NCI-H345 treated with DMSO at 0.1 percent for 48 hours (cell line): ENCODE measurements at regions not wholly inside any gene's neighbourhood (a gene's known extent, or its start where the extent isn't known, plus 50 kb on each side); places are given as distances from the start of the nearest gene placed in this dataset.

ENCODE experiments used
- DNase-seq: peaks from one replicate; lab custom pipeline; 2025; ENCODE audit not compliant: unreplicated experiment; lab: John Stamatoyannopoulos, UW

DNA sequence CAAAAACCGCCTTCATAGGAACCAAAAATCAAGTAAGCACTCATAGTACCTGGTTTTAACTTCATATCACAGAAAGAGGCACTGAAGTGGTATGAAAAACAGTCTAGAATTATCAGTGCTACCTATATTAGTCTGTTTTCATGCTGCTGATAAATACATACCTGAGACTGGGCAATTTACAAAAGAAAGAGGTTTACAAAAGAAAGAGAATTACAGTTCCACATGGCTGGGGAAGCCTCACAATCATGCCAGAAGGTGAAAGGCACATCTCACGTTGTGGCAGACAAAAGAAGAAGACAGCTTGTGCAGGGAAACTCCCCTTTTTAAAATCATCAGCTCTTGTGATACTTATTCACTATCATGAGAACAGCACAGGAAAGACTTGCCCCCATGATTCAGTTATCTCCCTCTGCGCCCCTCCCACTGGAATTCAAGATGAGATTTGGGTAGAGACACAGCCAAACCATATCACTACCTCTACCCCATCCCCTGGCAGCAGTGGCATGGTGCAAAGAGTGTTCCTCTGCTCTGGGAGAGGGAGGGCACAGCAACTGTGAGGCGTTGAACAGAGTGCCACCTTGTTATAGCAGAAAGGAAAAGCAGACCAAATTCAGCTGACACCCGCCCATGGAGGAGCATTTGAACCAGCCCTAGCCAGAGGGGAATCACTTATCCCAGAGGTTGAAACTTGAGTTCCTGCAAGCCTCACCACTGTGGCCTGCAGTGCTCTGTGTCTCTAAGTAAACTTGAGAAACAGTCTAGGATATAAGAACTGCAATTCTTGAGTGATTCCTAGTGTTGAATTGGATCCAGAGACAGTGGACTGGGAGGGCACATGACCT lies 61.9 kb upstream of the PTPRZ1 start:
- DNase-seq: no peak

DNA sequence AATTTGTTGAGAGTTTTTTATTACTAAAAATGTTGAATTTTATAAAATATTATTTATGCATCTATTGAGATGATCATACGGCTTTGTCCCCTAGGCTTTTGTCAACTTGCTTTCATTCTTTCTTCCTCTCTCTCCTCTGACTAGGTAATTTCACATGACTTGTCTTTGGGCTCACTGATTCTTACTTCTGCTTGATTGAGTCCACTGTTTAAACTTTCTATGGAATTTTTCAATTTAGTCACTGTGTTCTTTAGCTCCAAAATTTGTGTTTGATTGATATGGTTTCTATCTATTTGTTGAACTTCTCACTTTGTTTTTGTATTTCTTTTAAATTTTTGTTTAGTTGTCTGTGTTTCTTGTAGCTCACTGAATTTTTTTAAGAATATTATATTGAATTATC lies 65.9 kb upstream of the PTPRZ1 start:
- DNase-seq: no peak

DNA sequence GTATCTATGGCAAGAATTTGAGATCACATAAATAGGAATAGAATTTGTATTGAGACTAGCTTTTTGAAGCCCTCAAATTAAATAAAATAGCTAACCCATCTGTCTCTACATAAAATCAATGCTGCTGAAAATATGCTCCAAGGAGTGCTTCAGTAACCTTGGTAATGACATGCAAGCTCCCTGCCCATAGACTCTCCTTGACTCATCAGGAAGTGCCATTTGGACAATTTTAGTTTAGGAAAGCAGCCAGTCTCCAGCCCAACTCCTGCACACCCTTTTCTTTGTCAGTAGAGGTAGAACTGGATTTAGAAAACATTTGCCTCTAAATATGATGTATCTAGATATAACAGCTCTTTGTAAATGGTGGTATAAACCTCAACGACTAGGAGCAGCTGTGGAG lies 69.9 kb upstream of the PTPRZ1 start:
- DNase-seq: no peak

DNA sequence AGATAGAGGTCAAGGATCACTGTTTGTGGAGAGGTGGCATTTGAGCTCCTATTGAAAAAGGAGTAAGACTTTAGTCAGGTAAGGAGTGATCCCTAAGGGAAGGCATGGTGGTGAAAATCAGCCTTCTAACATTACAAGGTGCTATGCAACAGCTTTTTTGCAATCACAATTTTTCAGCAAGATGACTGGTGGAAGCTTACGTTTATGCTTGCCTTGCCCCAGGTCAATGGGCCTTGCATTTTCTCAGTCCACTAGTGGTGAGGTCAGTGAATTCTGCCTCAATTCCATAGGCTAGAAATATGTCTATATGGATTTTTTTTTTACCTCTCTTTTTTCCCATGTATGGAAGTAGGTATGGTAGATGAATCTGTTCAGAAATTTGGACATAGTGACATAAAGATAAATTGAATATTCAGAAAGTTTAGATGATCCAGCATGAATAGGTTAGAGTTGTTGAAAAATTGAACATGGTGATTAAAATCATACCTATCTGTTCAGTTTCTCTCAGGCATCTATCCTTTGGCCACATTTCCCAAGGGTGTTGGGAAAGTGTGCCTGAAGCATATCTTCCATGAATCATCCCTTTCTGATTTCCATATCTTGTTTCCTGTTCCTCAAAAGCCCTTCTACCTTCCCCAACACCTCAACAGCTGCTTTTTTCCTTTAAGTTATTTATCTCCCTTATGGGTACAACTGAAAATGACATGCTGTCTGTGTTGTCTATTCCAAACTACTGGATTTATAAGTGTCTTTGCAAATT lies 71.9 kb upstream of the PTPRZ1 start:
- no peak for DNase-seq

DNA sequence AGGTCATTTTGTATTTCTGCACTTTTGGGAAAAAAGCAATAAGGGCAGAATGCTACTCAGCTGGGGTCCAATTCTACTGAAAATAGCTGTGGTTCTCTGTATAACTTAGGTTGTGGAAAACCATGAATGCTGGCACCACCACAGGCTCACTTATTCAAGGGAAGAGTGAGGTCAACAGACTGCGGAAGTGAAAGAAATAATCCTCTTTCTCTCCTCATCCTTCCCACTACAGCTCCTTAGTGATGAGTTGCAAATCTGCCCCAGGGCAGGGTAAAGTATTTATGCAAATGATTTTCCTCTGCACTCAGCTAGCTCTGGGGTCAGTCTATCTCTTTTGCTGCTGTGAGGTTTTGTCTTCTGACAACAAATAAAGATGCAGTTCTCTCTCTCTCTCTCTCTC lies 74.1 kb upstream of the PTPRZ1 start:
- no peak for DNase-seq

DNA sequence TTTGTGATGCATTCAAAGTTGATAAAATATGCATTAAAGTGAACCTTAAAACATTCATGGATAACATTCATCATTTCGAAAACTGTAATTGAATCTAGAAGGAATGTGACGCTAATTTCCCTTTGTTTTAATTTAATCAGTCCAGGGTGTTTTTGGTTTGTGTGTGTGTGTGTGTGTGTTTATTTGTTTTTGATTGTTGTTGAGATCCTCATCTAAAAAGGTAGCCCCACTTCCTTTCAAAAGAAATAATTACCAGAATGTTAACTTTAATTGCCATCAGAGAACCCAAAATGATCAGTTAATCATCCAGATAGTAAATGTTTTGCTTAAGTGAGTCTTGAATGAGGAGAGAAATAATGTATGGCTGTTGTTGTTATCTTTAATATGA lies 74.5 kb upstream of the PTPRZ1 start:
- no peak for DNase-seq

DNA sequence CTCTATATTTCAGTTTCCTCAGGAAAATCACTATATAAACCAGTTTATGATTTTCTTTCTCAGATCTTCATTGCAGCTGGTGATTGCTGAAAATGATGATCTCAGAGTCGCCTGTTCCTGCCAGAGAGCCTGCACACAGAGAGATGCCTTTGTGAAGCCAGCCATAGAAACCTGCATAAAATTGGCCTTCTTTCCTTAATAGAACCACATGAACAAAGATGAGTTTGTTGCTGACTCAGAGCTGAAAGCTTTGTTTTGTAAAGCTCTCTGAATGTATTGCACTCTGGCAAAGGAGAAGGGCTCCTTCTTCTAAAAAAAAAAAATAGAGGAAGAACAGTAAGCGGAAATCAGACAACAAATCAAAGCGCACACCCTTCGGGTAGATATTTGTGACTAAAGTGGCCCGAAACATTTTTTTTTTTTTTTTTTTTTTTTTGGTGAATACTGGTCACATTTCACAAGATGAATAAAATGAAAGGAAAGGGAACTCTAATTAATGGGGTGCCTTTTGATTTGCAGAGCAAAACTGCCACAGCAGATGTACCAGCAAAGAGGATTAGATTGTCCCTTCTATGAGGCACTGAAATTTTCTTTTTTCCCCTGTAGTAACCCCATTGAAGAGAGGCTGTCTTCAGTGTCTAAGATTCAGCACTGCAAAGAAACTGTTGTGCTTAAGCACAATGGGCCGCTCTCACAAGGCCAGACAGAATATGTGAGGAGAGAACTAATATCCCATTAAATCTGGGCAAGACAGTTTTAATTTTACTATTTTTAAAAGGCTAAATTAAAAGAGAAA lies 75.1 kb upstream of the PTPRZ1 start:
- no peak for DNase-seq

DNA sequence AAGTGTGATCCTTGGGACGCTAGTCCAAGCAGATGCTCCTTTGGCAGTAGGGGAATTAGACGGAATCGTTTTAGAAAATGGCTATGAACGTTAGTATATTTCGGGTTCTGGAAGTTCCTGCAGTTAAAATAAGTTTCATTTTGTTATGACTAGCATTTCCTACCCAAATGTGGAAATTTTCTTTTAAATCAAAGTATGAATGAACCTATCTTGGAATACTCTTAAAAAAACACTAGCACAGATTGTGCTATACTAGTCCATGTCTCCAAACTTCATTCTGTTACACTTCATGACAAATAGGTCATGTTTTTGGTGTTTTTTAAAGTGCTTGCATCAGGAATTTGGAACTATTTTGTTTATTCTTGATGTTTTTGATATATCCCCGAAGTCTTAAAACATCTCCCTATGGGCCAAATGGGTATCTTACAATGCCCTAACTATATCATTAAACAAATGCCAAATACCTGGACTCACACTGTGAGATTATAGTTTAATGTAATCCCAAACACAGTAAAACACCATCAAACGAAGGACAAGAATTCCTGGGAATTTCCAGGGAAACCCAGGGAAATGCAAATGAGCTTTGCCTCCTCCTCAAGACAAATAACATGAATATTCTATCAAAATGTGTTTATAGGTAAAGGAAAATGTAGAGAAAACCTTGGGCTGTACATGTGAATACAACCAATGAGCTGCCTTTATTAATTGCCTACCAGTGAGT lies 75.9 kb upstream of the PTPRZ1 start:
- no peak for DNase-seq

DNA sequence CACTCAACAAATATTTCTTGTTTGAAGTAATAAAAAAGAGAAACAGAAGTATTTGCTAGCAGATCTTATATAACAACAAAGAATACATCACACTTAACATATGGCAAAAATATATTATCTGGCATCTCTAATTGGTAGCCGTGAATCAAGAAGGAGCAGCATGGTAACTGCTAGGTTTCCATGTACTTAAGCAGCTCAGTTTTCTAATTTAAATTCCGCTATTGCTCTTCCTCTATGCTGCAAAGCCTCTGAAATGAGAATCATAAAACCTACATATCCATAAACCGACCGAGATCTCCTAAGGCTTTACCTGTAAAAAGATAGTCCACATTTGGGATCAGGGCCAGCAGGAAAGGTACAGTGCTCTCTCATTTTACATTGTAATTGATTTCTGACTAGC lies 76.6 kb upstream of the PTPRZ1 start:
- DNase-seq: no peak

DNA sequence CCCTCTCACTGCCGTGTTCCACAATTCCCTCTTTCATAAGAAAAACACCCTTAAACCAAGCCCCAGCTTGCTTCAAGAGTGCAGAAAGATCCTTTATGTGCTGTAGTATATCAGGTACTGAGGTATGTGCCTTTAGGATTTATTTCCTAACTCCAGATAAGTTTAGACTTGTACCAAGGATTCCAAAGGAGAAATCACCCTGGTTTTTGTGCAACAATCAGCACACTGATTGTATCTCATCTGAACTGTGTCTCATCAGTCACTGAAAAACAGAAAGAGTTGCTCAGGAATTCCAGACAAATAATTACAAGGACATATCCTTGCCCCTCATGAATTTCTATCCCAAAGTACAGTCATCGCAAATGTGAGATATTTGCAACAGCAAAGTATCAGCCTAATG lies 77.2 kb upstream of the PTPRZ1 start:
- no peak for DNase-seq

DNA sequence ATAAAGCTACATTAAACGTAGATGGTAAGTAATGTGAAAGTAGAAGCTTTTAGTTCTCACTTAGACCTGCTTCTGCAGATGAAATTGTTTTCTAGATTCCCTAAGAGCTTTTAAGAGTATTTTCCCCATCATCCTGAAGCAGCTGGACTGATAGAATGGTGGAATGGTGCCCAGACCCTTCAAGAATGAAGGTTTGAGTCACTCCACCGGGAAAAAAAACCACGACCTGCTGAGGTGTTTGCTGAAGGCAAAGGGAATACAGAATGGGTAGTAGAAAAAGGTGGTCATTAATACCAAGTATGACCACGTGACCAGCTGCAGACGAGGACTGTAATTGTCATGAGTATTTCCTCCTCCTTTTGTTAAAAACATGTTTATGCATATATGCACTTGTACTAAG lies 79.2 kb upstream of the PTPRZ1 start:
- DNase-seq: no peak

DNA sequence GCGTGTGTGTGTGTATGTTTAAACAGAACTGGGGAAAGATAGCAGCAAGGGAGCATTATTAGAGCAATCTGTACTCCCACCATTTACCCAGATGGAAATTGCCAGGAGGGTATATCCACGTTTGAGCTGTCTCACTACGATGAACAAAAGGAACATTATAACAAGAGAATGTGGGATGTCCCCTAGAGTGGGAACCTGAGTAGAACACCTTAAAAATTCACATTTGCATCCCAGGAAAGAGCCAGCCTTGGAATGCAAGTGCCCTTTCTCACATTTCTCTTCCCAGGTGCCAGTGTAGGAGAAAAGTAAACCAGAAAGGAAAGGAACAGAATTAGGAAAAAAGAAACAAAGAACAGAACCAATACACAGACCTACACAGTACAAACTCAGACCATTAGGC lies 95.3 kb upstream of the PTPRZ1 start:
- no peak for DNase-seq

DNA sequence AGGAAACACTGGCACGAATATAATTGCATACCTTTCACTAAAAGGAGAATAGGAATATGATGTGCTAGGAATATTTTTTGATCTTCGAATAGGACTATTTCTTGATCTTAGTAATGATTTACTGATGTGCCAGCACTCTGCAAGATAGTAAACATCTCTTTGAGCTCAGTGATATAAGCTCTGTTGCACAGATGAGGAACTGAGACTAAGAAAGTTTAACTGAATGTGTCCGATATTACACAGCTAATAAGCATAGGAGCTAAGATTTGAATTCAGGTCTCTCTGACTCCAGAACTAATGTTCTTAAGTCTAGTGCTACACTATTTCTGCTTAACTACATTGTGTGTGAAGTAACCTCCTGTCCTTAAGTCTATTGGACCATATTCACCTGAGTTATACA lies 98.4 kb upstream of the PTPRZ1 start:
- DNase-seq: no peak

DNA sequence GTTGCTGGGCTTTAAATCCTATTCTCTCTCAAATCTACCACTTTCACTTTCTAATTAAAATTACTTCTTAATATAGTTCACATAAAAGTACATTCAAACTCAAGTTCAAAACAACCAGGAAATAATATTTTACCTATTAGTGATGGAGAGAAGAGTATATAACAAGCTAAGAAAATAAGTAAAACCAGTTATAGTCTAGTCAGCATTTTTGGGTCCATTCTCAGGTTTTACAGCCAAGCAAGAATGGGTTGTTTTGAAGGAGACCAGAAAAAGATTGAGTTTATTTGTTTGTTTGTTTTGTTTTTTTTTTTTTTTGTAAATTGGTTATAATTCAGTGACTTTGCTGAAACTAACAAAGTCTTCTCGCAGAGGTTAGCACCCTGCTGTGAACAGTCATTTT lies 106.3 kb upstream of the PTPRZ1 start:
- no peak for DNase-seq

DNA sequence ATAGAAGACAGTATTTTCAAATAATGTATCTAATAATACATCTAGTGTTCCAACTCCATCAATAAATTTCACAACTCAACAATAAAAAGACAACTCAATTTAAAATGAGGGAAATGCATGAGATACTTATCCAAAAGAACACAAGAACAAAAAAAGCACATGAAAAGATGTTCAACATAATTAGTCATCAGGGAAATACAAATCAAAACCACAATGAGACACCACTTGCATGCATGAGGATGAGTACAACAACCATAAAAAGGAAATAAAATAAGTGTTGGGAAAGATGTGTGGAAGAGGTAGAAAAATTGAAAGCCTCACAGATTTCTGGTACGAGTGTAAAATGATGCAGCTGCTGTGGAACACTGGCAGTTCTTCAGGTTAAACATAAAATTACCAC lies 111.6 kb upstream of the PTPRZ1 start:
- DNase-seq: no peak

DNA sequence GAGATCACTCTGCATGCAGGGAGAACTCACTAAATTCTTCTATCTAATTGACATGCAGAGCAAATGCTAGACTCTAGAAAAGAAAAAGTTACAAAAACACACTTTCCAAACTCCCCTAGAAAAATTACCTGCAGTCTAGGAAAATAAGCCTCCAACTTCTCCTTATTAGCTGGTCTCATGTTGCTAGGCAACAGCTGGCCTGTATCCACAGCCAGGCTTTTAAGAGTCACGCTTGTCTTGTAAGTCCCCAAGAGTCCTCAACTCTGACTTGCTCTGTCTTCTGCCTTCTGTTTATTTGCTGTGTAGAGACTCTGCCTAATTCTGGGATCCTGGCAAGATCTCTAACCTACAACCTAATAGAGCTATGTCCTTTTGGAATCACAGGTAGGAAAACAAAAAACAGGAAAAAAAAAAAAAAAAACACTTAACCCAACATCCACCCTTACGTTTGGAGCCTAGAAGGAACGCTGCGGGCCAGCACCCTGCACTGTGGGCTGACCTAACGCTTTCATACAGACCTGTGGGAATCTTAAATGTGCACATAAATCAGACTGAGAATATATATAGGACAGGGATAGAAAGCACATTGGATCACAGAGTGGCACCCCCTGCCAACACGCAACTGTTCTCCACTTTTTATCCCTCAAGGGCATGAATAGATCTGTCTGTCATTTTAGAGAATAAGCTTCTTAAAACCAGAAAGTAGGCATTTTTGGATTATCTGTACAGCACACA lies 117.0 kb upstream of the PTPRZ1 start:
- DNase-seq: no peak

DNA sequence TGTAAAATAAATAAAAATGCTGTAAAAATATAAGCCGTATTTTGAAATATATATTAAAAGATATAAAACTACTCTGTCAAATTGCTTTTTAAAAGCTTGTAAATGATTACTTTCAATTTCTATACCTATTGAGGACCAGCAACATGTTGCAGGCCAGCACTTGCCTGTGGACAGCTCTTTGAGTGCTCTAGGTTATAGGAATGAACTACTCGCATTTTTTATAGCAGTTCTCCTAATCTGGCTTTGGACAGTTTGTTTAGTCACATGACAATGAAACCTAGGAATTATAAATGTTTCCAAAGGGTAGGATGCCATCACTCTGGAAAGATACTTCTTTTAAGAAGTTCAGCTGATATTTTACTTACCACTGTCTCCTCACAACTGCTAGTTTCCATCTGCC lies 117.7 kb upstream of the PTPRZ1 start:
- no peak for DNase-seq

DNA sequence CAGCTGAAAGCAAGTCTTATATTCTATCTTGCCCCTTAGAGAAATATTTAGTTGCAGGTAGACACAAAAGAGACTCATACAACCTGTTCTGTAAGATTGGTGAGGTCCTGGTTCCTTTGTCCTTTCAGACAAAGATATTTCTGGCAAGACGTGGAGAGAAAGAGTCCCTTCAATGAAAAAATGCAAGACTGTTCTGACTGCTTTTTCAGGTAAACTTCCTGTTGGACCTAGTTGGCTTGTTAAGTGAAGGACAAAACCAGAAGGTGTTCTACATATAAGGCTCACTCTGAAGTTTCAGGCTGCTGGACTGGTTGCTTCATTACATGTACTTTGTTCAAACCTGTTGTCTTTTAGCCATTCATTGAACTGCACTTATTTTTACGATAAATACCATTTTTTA lies 119.0 kb upstream of the PTPRZ1 start:
- DNase-seq: peak; percentile 75

DNA sequence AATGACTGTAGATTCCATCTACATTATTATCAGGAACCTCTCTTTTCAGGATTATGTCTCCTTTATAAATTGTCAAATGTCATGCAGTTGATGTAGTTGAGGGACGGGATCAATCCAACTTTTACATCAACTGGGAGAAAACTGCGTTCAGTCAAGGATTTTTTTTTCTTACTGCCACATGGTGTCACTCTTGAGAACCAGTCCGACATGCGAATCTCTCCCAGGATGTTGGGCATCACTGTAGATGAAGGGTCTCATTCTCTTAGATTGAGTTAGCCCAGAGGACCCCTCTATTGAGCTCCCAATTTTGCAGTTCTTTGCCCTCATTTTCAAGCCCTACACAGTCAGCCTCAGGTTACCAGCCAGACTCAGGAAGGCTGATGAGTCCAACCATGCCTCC lies 120.3 kb upstream of the PTPRZ1 start:
- DNase-seq: no peak

DNA sequence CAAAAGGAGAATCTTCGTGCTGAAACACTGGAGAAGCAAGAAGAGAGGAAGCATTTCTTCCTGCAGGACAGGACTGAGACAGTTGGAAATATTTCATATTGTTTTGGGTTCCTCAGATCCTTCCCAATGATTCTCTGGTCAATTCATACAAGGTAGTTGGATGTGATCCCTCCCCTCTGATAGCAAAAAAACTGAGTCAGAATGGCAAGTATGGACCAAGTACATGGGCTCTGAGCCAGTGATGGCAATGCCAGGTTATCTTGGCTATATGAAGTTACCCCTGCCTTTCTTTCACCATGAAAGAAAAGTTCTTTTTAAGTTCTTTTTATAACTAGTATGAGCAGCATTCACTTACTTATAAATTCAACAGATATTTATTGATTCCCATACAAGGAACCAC lies 124.4 kb upstream of the PTPRZ1 start:
- no peak for DNase-seq

DNA sequence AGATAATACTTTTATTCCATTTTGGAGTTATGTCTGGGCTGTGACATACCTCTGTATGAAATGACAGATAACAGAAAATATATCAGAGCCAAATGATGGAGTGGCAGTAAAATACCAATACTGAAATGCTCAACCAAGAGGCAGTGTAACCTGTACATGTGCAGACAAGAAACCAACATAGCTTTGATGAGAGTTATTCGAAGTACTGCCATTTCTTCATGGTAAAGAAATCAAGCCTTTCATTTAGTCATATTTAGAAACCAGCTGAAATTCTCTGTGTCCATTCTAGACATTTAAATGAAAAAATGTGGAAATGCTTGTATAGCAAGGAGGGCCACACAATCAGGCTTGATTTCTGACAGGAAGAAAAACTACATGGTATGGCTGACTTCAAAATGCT lies 127.1 kb upstream of the PTPRZ1 start:
- DNase-seq: no peak
